ENCODE measurements at regions not wholly inside any gene's neighbourhood (a gene's known extent, or its start where the extent isn't known, plus 50 kb on each side); places are given as distances from the start of the nearest gene placed in this dataset.

- Histone ChIP-seq H3K27ac (ENCODE audit: low read length) (no peak overlapping the region), H3K4me3 (ENCODE audit: low read depth in 1 of 2, low read length in 2 of 2) (no peak overlapping the region), H3K36me3 (ENCODE audit: control insufficient read depth in 1 of 2, insufficient read depth in 2 of 2, low read length in 2 of 2) (no peaks in the 10 kb centered on the region), H3K4me1 (ENCODE audit: control insufficient read depth in 1 of 2, insufficient read depth in 2 of 2, low read length in 2 of 2) (no peaks in the 10 kb centered on the region), H3K27me3 (ENCODE audit: low read depth, low read length) (no peaks in the 10 kb centered on the region), H3K9me3 (ENCODE audit: control insufficient read depth in 1 of 2, low read length in 2 of 2) (no peaks in the 10 kb centered on the region)
Observed at GRCh38 chr2:63784461-63784860, 57.2 kb upstream of the UGP2 start.

DNA sequence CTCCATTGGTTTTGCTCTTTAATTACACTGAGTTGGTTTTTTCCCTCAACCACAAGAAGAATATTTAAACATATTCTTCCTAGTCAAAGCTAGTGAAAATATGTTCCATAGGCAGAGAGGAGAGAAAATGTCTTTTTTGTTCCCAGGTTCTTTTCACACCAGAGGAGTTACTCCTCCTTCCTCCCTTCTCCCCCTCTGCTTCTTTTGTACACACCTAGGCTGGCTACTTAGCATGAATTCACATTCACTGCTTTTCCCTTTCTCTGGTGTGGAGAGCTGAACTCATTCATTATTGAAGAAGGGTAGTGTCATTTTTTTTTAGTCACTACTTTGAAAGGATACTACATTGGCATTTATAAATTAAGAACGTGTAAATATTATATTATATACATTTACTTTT is 56.6 kb upstream of the UGP2 start:
- H3K27me3 ChIP-seq (ENCODE audit: low read depth, low read length), result no peaks in the 10 kb centered on the region
- H3K4me1 ChIP-seq (ENCODE audit: control insufficient read depth in 1 of 2, insufficient read depth in 2 of 2, low read length in 2 of 2), result no peaks in the 10 kb centered on the region
- H3K27ac ChIP-seq (ENCODE audit: low read length), result no peak overlapping the region
- H3K9me3 ChIP-seq (ENCODE audit: control insufficient read depth in 1 of 2, low read length in 2 of 2), result no peaks in the 10 kb centered on the region
- H3K36me3 ChIP-seq (ENCODE audit: control insufficient read depth in 1 of 2, insufficient read depth in 2 of 2, low read length in 2 of 2), result no peaks in the 10 kb centered on the region
- no peak overlapping the region for H3K4me3 ChIP-seq (ENCODE audit: low read depth in 1 of 2, low read length in 2 of 2)

- Histone ChIP-seq H3K27me3 (ENCODE audit: low read depth, low read length) (no peaks in the 10 kb centered on the region), H3K27ac (ENCODE audit: low read length) (no peak overlapping the region), H3K4me3 (ENCODE audit: low read depth in 1 of 2, low read length in 2 of 2) (no peak overlapping the region), H3K36me3 (ENCODE audit: control insufficient read depth in 1 of 2, insufficient read depth in 2 of 2, low read length in 2 of 2) (no peaks in the 10 kb centered on the region), H3K4me1 (ENCODE audit: control insufficient read depth in 1 of 2, insufficient read depth in 2 of 2, low read length in 2 of 2) (no peaks in the 10 kb centered on the region), H3K9me3 (ENCODE audit: control insufficient read depth in 1 of 2, low read length in 2 of 2) (no peaks in the 10 kb centered on the region)
Observed at GRCh38 chr2:63786471-63786870, 55.2 kb upstream of the UGP2 start.

- Histone ChIP-seq H3K27ac (ENCODE audit: low read length) (no peak overlapping the region), H3K36me3 (ENCODE audit: control insufficient read depth in 1 of 2, insufficient read depth in 2 of 2, low read length in 2 of 2) (no peaks in the 10 kb centered on the region), H3K4me3 (ENCODE audit: low read depth in 1 of 2, low read length in 2 of 2) (no peak overlapping the region), H3K27me3 (ENCODE audit: low read depth, low read length) (no peaks in the 10 kb centered on the region), H3K9me3 (ENCODE audit: control insufficient read depth in 1 of 2, low read length in 2 of 2) (no peaks in the 10 kb centered on the region), H3K4me1 (ENCODE audit: control insufficient read depth in 1 of 2, insufficient read depth in 2 of 2, low read length in 2 of 2) (no peaks in the 10 kb centered on the region)
Observed at GRCh38 chr2:63788071-63788470, 53.6 kb upstream of the UGP2 start.

- no peaks in the 10 kb centered on the region for H3K27me3 ChIP-seq (ENCODE audit: low read depth, low read length)
- no peak overlapping the region for H3K4me3 ChIP-seq (ENCODE audit: low read depth in 1 of 2, low read length in 2 of 2)
- H3K9me3 ChIP-seq (ENCODE audit: control insufficient read depth in 1 of 2, low read length in 2 of 2), result no peaks in the 10 kb centered on the region
- no peaks in the 10 kb centered on the region for H3K36me3 ChIP-seq (ENCODE audit: control insufficient read depth in 1 of 2, insufficient read depth in 2 of 2, low read length in 2 of 2)
- H3K27ac ChIP-seq (ENCODE audit: low read length), result no peak overlapping the region
- no peaks in the 10 kb centered on the region for H3K4me1 ChIP-seq (ENCODE audit: control insufficient read depth in 1 of 2, insufficient read depth in 2 of 2, low read length in 2 of 2)
Observed at GRCh38 chr2:63789338-63790020, 52.2 kb upstream of the UGP2 start.

- no peaks in the 10 kb centered on the region for H3K27me3 ChIP-seq (ENCODE audit: low read depth, low read length)
- no peaks in the 10 kb centered on the region for H3K4me1 ChIP-seq (ENCODE audit: control insufficient read depth in 1 of 2, insufficient read depth in 2 of 2, low read length in 2 of 2)
- no peaks in the 10 kb centered on the region for H3K36me3 ChIP-seq (ENCODE audit: control insufficient read depth in 1 of 2, insufficient read depth in 2 of 2, low read length in 2 of 2)
- H3K9me3 ChIP-seq (ENCODE audit: control insufficient read depth in 1 of 2, low read length in 2 of 2), result no peaks in the 10 kb centered on the region
- no peak overlapping the region for H3K27ac ChIP-seq (ENCODE audit: low read length)
- no peak overlapping the region for H3K4me3 ChIP-seq (ENCODE audit: low read depth in 1 of 2, low read length in 2 of 2)
Observed at GRCh38 chr2:63790491-63790890, 51.2 kb upstream of the UGP2 start.

- no peak overlapping the region for H3K4me3 ChIP-seq (ENCODE audit: low read depth in 1 of 2, low read length in 2 of 2)
- no peaks in the 10 kb centered on the region for H3K36me3 ChIP-seq (ENCODE audit: control insufficient read depth in 1 of 2, insufficient read depth in 2 of 2, low read length in 2 of 2)
- H3K27me3 ChIP-seq (ENCODE audit: low read depth, low read length), result no peaks in the 10 kb centered on the region
- no peak overlapping the region for H3K27ac ChIP-seq (ENCODE audit: low read length)
- no peaks in the 10 kb centered on the region for H3K9me3 ChIP-seq (ENCODE audit: control insufficient read depth in 1 of 2, low read length in 2 of 2)
- H3K4me1 ChIP-seq (ENCODE audit: control insufficient read depth in 1 of 2, insufficient read depth in 2 of 2, low read length in 2 of 2), result no peaks in the 10 kb centered on the region
Observed at GRCh38 chr2:63790906-63791305, 50.8 kb upstream of the UGP2 start.

DNA sequence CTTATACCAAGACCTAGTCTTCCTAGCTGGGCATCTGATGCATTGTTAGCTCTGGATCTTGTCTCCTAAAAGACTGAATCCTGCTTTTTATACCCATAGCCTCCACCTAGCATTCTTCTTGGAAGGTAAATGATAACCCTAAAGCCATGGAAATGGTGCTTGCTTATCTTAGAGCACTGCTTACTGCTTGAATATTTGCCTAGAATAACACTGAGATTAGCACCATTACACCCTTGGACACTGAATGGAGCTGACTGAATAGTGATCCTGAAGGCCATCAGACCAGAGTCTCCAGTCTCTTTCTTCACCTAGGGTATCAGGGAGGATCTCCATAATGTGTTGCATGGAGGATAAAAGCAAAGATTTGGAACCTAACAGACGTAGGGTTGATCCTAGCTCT is 50.3 kb upstream of the UGP2 start:
- no peaks in the 10 kb centered on the region for H3K27me3 ChIP-seq (ENCODE audit: low read depth, low read length)
- H3K9me3 ChIP-seq (ENCODE audit: control insufficient read depth in 1 of 2, low read length in 2 of 2), result no peaks in the 10 kb centered on the region
- no peak overlapping the region for H3K27ac ChIP-seq (ENCODE audit: low read length)
- H3K36me3 ChIP-seq (ENCODE audit: control insufficient read depth in 1 of 2, insufficient read depth in 2 of 2, low read length in 2 of 2), result no peaks in the 10 kb centered on the region
- H3K4me3 ChIP-seq (ENCODE audit: low read depth in 1 of 2, low read length in 2 of 2), result no peak overlapping the region
- no peaks in the 10 kb centered on the region for H3K4me1 ChIP-seq (ENCODE audit: control insufficient read depth in 1 of 2, insufficient read depth in 2 of 2, low read length in 2 of 2)
